ENCODE measurements at regions not wholly inside any gene's neighbourhood (a gene's known extent, or its start where the extent isn't known, plus 50 kb on each side); places are given as distances from the start of the nearest gene placed in this dataset.
"Not testable (repeated sequence)": the region's sequence is repeated elsewhere in the genome, so short reads cannot be mapped to it uniquely, and the experiment has no call there.

- no peak for DNase-seq (ENCODE audit: low spot score)
Measured at GRCh38 chr16:66050991-66051390, 315.5 kb upstream of the CDH5 start.

- DNase-seq (ENCODE audit: low spot score), result no peak
Measured at GRCh38 chr16:66049865-66050264, 316.6 kb upstream of the CDH5 start.

- DNase-seq (ENCODE audit: low spot score), result no peak
Measured at GRCh38 chr16:66045626-66046025, 320.9 kb upstream of the CDH5 start.

- no peak for DNase-seq (ENCODE audit: low spot score)
Measured at GRCh38 chr16:66044556-66044955, 321.9 kb upstream of the CDH5 start.

- no peak for DNase-seq (ENCODE audit: low spot score)
Measured at GRCh38 chr16:66044089-66044488, 322.4 kb upstream of the CDH5 start.

- no peak for DNase-seq (ENCODE audit: low spot score)
Measured at GRCh38 chr16:66043326-66043725, 323.2 kb upstream of the CDH5 start.

GRCh38 chr16:66042341-66042740 lies 324.1 kb upstream of the CDH5 start:
- DNase-seq (ENCODE audit: low spot score), result no peak

- DNase-seq (ENCODE audit: low spot score), result no peak
Measured at GRCh38 chr16:66041907-66042306, 324.6 kb upstream of the CDH5 start.

- no peak for DNase-seq (ENCODE audit: low spot score)
Measured at GRCh38 chr16:66039793-66040192, 326.7 kb upstream of the CDH5 start.

- no peak for DNase-seq (ENCODE audit: low spot score)
Measured at GRCh38 chr16:66036793-66037715, 329.4 kb upstream of the CDH5 start.

- DNase-seq (ENCODE audit: low spot score), result no peak
Measured at GRCh38 chr16:66036184-66036583, 330.3 kb upstream of the CDH5 start.

- DNase-seq (ENCODE audit: low spot score), result no peak
Measured at GRCh38 chr16:66035096-66035495, 331.4 kb upstream of the CDH5 start.

GRCh38 chr16:66032841-66033240 lies 333.6 kb upstream of the CDH5 start:
- no peak for DNase-seq (ENCODE audit: low spot score)

GRCh38 chr16:66030036-66030435 lies 336.5 kb upstream of the CDH5 start:
- DNase-seq (ENCODE audit: low spot score), result no peak

GRCh38 chr16:66028510-66029216 lies 337.8 kb upstream of the CDH5 start:
- DNase-seq (ENCODE audit: low spot score), result no peak

- no peak for DNase-seq (ENCODE audit: low spot score)
Measured at GRCh38 chr16:66026787-66027330, 339.6 kb upstream of the CDH5 start.

GRCh38 chr16:66026211-66026610 lies 340.3 kb upstream of the CDH5 start:
- peak; percentile 51 for DNase-seq (ENCODE audit: low spot score)

- no peak for DNase-seq (ENCODE audit: low spot score)
Measured at GRCh38 chr16:66025751-66026150, 340.7 kb upstream of the CDH5 start.

GRCh38 chr16:66024567-66024966 lies 341.9 kb upstream of the CDH5 start:
- DNase-seq (ENCODE audit: low spot score), result not testable (repeated sequence)

- no peak for DNase-seq (ENCODE audit: low spot score)
Measured at GRCh38 chr16:66023481-66023880, 343.0 kb upstream of the CDH5 start.

- no peak for DNase-seq (ENCODE audit: low spot score)
Measured at GRCh38 chr16:66020642-66021041, 345.8 kb upstream of the CDH5 start.

GRCh38 chr16:66020046-66020445 lies 346.4 kb upstream of the CDH5 start:
- no peak for DNase-seq (ENCODE audit: low spot score)

GRCh38 chr16:66019502-66019901 lies 347.0 kb upstream of the CDH5 start:
- DNase-seq (ENCODE audit: low spot score), result not testable (repeated sequence)
